ENCODE measurements at regions not wholly inside any gene's neighbourhood (a gene's known extent, or its start where the extent isn't known, plus 50 kb on each side); places are given as distances from the start of the nearest gene placed in this dataset.

DNA sequence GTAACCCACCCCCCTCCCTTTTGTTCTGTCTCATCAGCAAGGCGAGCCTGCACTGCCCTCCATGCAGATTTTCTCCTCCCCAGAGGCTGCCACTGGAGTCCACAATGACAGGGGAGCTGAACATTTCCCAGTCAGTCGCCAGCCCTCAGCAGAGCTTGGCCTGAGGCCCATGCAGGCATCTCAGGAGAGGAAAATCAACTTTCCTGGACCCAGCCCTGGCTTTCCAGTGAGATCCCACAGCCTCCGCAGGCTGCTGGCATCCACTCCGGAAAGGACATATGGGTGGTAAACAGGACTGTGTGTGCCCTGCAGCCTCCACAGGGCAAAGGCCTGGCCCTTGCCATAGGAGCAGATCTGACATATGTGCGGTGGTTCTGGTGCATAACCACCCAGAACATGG, 253.8 kb downstream of the TNS1 start:
- Histone ChIP-seq H3K9me3 (ENCODE audit: control insufficient read depth, low read depth, low read length) (no peaks in the 10 kb centered on the region), H3K36me3 (ENCODE audit: control insufficient read depth, insufficient read depth, low read length) (no peaks in the 10 kb centered on the region), H3K4me1 (ENCODE audit: control insufficient read depth, insufficient read depth, low read length) (no peaks in the 10 kb centered on the region), H3K27ac (ENCODE audit: low read length) (no peak overlapping the region), H3K27me3 (ENCODE audit: control insufficient read depth, insufficient read depth, low read length) (no peaks in the 10 kb centered on the region), H3K4me3 (ENCODE audit: low read length) (no peak overlapping the region)
- WGBS (ENCODE audit: insufficient coverage, low lambda C conversion rate): no CpG with 5 or more reads among the region's 5 CpGs
- DNase-seq: no peak

DNA sequence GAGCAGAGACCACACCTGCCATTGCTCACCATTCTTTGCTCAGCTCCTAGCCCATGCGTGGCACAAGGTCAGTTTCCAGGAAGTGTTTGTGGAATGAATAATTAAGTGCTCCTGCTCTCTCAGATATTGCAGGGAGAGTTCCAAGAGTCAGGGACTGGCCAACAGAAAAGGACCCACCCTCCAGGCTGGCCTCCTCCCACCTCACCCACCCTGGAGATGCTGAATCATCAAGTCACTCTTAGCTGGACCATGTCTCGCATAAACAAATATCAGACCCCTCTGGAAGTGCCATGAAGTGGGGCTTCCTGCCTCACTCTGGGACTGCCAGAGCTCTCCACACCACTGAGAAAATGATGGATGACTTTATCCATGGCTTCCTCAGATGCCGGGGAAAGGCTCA, 256.0 kb downstream of the TNS1 start:
- no peaks in the 10 kb centered on the region for H3K36me3 ChIP-seq (ENCODE audit: control insufficient read depth, insufficient read depth, low read length)
- WGBS (ENCODE audit: insufficient coverage, low lambda C conversion rate): no CpG with 5 or more reads among the region's 3 CpGs
- no peaks in the 10 kb centered on the region for H3K9me3 ChIP-seq (ENCODE audit: control insufficient read depth, low read depth, low read length)
- no peak overlapping the region for H3K4me3 ChIP-seq (ENCODE audit: low read length)
- H3K4me1 ChIP-seq (ENCODE audit: control insufficient read depth, insufficient read depth, low read length): no peaks in the 10 kb centered on the region
- no peak for DNase-seq
- H3K27me3 ChIP-seq (ENCODE audit: control insufficient read depth, insufficient read depth, low read length): no peaks in the 10 kb centered on the region
- no peak overlapping the region for H3K27ac ChIP-seq (ENCODE audit: low read length)

DNA sequence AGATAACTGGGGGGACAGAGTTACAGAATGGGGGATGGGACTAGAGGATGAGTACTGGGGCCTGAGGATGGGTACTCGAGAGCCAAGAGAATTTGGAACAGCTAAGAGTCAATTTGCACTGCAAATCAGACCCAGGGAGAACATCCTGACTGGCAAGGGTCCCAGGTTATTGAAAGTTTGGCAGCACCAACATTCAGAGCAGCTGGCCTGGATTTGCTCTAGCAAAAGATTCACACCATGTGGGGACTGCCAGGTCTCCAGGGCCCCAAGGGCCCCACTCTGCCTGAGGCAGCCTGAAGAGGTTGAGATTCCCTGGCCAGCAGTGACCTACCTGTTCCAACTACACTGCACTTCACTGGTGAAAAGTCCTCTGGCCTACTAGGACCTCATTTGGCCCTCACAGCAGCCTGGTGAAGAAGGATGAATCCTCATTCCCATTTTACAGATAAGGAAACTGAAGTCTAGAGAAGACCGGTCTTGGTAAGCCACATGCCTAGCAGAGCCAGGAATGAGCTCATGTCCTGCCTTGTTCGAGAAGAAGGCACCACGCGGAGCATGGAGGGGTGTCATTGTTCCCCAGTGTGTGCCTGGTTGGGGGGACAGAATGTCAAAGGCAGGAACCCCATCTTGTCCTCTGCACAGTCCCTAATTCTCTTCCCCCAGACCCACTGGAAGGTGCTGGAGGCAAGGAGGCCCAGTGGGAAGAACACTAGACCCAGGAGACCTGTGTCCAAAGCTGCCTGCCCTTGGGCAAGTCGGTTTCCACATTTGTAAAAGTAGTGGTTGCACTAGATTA, 258.6 kb downstream of the TNS1 start:
- 100% methylated on average over 1 of the region's 6 CpGs for WGBS (ENCODE audit: insufficient coverage, low lambda C conversion rate)
- no peaks in the 10 kb centered on the region for H3K36me3 ChIP-seq (ENCODE audit: control insufficient read depth, insufficient read depth, low read length)
- H3K9me3 ChIP-seq (ENCODE audit: control insufficient read depth, low read depth, low read length): no peaks in the 10 kb centered on the region
- H3K27me3 ChIP-seq (ENCODE audit: control insufficient read depth, insufficient read depth, low read length): no peaks in the 10 kb centered on the region
- DNase-seq: no peak
- no peak overlapping the region for H3K27ac ChIP-seq (ENCODE audit: low read length)
- no peaks in the 10 kb centered on the region for H3K4me1 ChIP-seq (ENCODE audit: control insufficient read depth, insufficient read depth, low read length)
- H3K4me3 ChIP-seq (ENCODE audit: low read length): no peak overlapping the region

DNA sequence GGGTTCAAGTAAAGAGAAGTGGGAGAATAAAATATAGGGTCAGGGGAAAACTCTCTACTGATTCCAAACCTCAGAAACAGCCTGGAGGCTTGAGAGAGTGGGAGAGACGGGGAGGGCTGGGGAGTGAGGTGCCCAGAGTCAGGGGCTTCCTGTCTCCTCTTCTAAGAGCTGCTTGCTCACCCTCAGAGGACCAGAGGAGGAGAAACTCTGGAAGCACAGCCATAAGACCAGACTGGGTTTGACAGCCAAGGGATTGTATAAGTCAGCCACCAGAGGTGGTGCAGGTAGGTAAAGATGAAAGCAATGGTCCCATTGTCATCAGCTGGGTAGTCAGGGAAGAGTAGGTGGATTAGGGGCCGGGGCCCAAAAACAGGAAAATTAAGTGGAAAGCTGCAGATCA, 259.4 kb downstream of the TNS1 start:
- H3K4me1 ChIP-seq (ENCODE audit: control insufficient read depth, insufficient read depth, low read length): no peaks in the 10 kb centered on the region
- no peaks in the 10 kb centered on the region for H3K9me3 ChIP-seq (ENCODE audit: control insufficient read depth, low read depth, low read length)
- H3K27me3 ChIP-seq (ENCODE audit: control insufficient read depth, insufficient read depth, low read length): no peaks in the 10 kb centered on the region
- H3K36me3 ChIP-seq (ENCODE audit: control insufficient read depth, insufficient read depth, low read length): no peaks in the 10 kb centered on the region
- no peak for DNase-seq
- 83% methylated on average over 1 of the region's 2 CpGs for WGBS (ENCODE audit: insufficient coverage, low lambda C conversion rate)
- H3K27ac ChIP-seq (ENCODE audit: low read length): no peak overlapping the region
- no peak overlapping the region for H3K4me3 ChIP-seq (ENCODE audit: low read length)

DNA sequence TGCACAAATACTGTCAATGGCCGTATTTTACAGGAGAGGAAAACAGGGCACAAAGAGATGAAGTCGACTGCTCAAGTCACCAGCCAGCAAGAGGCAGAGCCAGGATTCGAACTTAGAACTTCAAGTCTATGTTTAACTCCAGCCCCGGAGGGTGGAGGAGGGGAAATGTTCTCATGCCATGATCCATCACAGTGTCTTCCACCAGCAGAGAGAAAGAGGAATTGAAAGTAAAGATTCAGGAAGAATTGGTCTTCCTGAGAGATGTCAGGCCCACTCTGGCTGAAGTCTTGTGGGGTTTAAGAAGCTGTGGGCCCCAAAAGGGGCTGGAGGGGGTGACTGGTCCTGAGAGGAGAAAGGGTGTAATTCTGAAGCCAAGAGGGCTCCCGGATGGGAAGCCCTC, 260.0 kb downstream of the TNS1 start:
- no peaks in the 10 kb centered on the region for H3K36me3 ChIP-seq (ENCODE audit: control insufficient read depth, insufficient read depth, low read length)
- no peak overlapping the region for H3K4me3 ChIP-seq (ENCODE audit: low read length)
- DNase-seq: no peak
- WGBS (ENCODE audit: insufficient coverage, low lambda C conversion rate): no CpG with 5 or more reads among the region's 5 CpGs
- H3K27ac ChIP-seq (ENCODE audit: low read length): no peak overlapping the region
- H3K4me1 ChIP-seq (ENCODE audit: control insufficient read depth, insufficient read depth, low read length): no peaks in the 10 kb centered on the region
- no peaks in the 10 kb centered on the region for H3K27me3 ChIP-seq (ENCODE audit: control insufficient read depth, insufficient read depth, low read length)
- H3K9me3 ChIP-seq (ENCODE audit: control insufficient read depth, low read depth, low read length): no peaks in the 10 kb centered on the region

DNA sequence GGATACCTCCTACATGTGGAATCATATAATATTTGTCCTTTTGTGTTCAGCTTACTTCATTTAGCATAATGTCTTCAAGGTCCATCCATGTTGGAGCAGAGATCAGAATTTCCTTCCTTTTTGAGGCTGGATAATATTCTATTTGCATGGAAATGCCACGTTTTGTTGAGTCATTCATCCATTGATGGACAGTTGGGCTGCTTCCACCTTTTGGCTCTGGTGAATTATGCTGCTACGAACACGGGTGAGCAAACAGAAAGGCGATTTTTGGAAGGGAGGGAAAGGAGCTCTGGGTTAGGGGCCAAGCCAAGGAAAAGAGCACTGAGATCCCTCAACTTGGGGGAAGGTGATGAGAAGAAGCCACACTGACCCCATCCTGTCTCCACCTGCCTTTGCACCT, 260.5 kb downstream of the TNS1 start:
- no peak for DNase-seq
- WGBS (ENCODE audit: insufficient coverage, low lambda C conversion rate): no CpG with 5 or more reads among the region's 4 CpGs
- Histone ChIP-seq H3K27ac (ENCODE audit: low read length) (no peak overlapping the region), H3K9me3 (ENCODE audit: control insufficient read depth, low read depth, low read length) (no peaks in the 10 kb centered on the region), H3K4me1 (ENCODE audit: control insufficient read depth, insufficient read depth, low read length) (no peaks in the 10 kb centered on the region), H3K27me3 (ENCODE audit: control insufficient read depth, insufficient read depth, low read length) (no peaks in the 10 kb centered on the region), H3K4me3 (ENCODE audit: low read length) (no peak overlapping the region), H3K36me3 (ENCODE audit: control insufficient read depth, insufficient read depth, low read length) (no peaks in the 10 kb centered on the region)

DNA sequence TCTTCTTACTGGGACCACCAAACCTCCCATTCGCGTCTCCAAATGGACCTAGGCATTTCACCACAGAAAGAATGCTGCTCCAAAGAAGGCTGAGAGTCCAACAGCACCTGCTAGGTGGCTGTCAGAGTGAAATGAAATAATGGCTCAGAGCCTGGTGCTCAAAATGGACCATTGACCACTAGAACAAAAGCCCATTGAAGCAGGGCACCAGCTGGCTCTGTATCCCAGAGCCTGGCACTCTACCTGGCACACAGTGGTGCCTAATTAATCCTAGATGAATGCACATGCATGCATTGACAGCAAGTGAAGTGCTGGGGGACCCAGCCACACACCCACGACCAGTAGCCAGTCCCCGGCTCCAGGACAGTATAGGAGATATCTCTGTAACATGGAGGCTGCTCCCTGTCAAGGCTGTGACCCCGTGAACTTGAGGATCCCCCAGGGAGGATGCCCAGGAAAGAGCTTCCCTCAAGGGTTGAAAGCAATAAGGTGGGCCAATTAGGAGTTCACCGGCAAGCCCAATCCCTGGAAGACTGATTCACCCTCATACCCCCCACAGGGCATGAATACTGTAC, 261.3 kb downstream of the TNS1 start:
- Histone ChIP-seq H3K36me3 (ENCODE audit: control insufficient read depth, insufficient read depth, low read length) (no peaks in the 10 kb centered on the region), H3K9me3 (ENCODE audit: control insufficient read depth, low read depth, low read length) (no peaks in the 10 kb centered on the region), H3K4me3 (ENCODE audit: low read length) (no peak overlapping the region), H3K4me1 (ENCODE audit: control insufficient read depth, insufficient read depth, low read length) (no peaks in the 10 kb centered on the region), H3K27ac (ENCODE audit: low read length) (no peak overlapping the region), H3K27me3 (ENCODE audit: control insufficient read depth, insufficient read depth, low read length) (no peaks in the 10 kb centered on the region)
- WGBS (ENCODE audit: insufficient coverage, low lambda C conversion rate): no CpG with 5 or more reads among the region's 6 CpGs
- no peak for DNase-seq

DNA sequence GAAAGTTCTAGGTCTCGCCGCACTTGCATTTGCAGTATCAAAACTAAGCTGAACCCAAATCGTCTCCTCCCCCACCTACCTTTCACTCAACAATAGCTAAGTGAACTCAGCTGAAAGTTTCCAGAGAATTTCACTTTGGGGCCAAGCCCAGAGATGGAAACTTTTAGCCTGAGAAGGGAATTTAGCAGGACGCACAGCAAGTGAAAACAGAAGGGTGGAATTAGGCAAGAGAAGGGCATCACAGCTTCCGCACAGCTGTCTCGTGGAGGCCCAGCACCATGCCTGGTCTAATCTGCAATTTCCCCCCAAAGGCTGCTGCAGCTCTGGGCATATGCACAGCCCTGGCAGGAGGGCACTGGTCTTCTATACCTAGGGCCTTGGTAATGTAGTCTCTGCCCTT, 262.0 kb downstream of the TNS1 start:
- Histone ChIP-seq H3K36me3 (ENCODE audit: control insufficient read depth, insufficient read depth, low read length) (no peaks in the 10 kb centered on the region), H3K9me3 (ENCODE audit: control insufficient read depth, low read depth, low read length) (no peaks in the 10 kb centered on the region), H3K4me3 (ENCODE audit: low read length) (no peak overlapping the region), H3K27ac (ENCODE audit: low read length) (no peak overlapping the region), H3K4me1 (ENCODE audit: control insufficient read depth, insufficient read depth, low read length) (no peaks in the 10 kb centered on the region), H3K27me3 (ENCODE audit: control insufficient read depth, insufficient read depth, low read length) (no peaks in the 10 kb centered on the region)
- no CpG with 5 or more reads among the region's 6 CpGs for WGBS (ENCODE audit: insufficient coverage, low lambda C conversion rate)
- DNase-seq: no peak

DNA sequence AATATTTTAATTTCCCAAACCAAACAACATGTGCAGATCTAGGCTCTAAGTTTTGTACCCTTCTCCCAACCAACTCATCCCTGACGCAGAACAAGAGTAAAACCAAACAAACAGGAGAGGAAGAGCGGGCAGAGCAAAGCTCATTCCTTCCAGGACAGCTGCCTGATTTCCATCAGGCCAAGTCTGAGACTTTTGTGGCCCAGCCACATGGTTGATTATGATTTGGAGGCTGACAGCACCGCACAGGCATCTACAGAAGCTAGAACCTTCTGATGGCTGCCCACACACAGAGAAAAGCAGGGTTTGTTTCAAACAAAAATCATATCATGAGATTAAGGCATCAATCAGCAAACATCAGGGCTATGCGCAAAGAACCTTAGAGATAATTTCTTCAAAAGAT, 262.6 kb downstream of the TNS1 start:
- H3K27ac ChIP-seq (ENCODE audit: low read length): no peak overlapping the region
- WGBS (ENCODE audit: insufficient coverage, low lambda C conversion rate): no CpG with 5 or more reads among the region's 4 CpGs
- DNase-seq: no peak

DNA sequence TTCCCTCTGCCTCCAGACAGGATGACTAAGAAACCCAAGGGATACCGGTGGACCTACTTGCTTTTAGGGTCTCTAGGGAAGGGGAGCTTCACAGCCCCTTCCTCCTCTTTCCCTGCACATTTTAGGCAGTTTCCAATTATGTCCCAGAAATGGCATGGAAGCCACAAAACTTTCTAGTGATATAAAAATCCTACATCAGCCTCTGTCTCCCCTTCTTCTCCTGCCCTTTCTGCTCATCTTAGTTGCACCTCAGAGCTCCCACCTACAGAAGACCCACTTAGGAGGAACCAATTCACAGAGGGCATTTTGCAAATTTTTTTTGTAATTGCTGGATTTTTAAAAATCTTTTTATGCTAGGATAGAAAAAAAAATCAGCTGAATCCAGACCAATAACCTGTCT, 263.1 kb downstream of the TNS1 start:
- H3K4me3 ChIP-seq (ENCODE audit: low read length): no peak overlapping the region
- no peak overlapping the region for H3K27ac ChIP-seq (ENCODE audit: low read length)
- no CpG with 5 or more reads among the region's 1 CpG for WGBS (ENCODE audit: insufficient coverage, low lambda C conversion rate)
- no peaks in the 10 kb centered on the region for H3K36me3 ChIP-seq (ENCODE audit: control insufficient read depth, insufficient read depth, low read length)
- DNase-seq: no peak
- H3K4me1 ChIP-seq (ENCODE audit: control insufficient read depth, insufficient read depth, low read length): no peaks in the 10 kb centered on the region
- H3K27me3 ChIP-seq (ENCODE audit: control insufficient read depth, insufficient read depth, low read length): no peaks in the 10 kb centered on the region
- H3K9me3 ChIP-seq (ENCODE audit: control insufficient read depth, low read depth, low read length): no peaks in the 10 kb centered on the region

More for the DNA sequence above, 262.6 kb downstream of the TNS1 start:
- Histone ChIP-seq H3K27me3 (ENCODE audit: control insufficient read depth, insufficient read depth, low read length) (no peaks in the 10 kb centered on the region), H3K36me3 (ENCODE audit: control insufficient read depth, insufficient read depth, low read length) (no peaks in the 10 kb centered on the region), H3K4me3 (ENCODE audit: low read length) (no peak overlapping the region), H3K4me1 (ENCODE audit: control insufficient read depth, insufficient read depth, low read length) (no peaks in the 10 kb centered on the region), H3K9me3 (ENCODE audit: control insufficient read depth, low read depth, low read length) (no peaks in the 10 kb centered on the region)

DNA sequence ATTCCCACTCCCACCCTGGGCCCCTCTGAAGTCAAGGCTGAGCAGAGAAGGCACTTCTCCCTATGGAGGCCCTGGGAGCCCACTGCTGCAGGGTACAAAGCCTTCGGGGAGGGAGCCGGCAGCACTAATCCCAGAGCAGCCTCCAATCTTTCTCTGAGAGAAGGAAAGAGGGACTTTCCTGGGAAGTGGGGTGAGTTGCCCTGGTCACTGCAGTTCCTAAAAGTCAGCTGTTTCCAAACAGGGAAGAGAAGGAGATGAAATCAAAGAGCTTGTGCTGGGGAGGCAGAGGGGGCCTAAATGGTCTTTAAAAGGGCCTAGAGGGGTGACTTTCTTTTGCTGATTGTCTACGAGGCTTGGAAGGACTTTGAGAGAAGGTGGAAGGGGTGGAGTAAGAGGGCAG, 264.7 kb downstream of the TNS1 start:
- no peak overlapping the region for H3K27ac ChIP-seq (ENCODE audit: low read length)
- H3K36me3 ChIP-seq (ENCODE audit: control insufficient read depth, insufficient read depth, low read length): no peaks in the 10 kb centered on the region
- H3K4me1 ChIP-seq (ENCODE audit: control insufficient read depth, insufficient read depth, low read length): no peaks in the 10 kb centered on the region
- no peaks in the 10 kb centered on the region for H3K9me3 ChIP-seq (ENCODE audit: control insufficient read depth, low read depth, low read length)
- H3K27me3 ChIP-seq (ENCODE audit: control insufficient read depth, insufficient read depth, low read length): peaks cover 4% of the 10 kb centered on the region
- WGBS (ENCODE audit: insufficient coverage, low lambda C conversion rate): no CpG with 5 or more reads among the region's 3 CpGs
- no peak for DNase-seq
- no peak overlapping the region for H3K4me3 ChIP-seq (ENCODE audit: low read length)

All from large intestine (tissue), 3 donors.